Pancreas (tissue), 10 donors: ENCODE measurements at regions not wholly inside any gene's neighbourhood (a gene's known extent, or its start where the extent isn't known, plus 50 kb on each side); places are given as distances from the start of the nearest gene placed in this dataset.

ENCODE experiments used
- ATAC-seq, 4 donors: fragments of 200-7000 bp; cut with Tn5 transposase; one replicate each; pipeline versions ENCODE4 v1.8.0 to v1.9.1; 2020; ENCODE audit warnings: mild to moderate bottlenecking in 4 of 4, moderate library complexity in 4 of 4
- DNase-seq, 6 donors: peaks; one replicate each; pipeline ENCODE4 v3.0.0-alpha.2; 2020
- FAIRE-seq: peaks from 2 replicates; lab custom pipeline; 2012; peaks lifted over from hg19 to GRCh38; lab: Jason Lieb, UNC
- H3K27ac ChIP-seq, 4 donors: fragments of 200-600 bp; sonication (generic); 1 replicate in 3 of 4; 2 replicates in 1 of 4; pipeline versions ENCODE4 v1.5.0 to v1.8.0; 2020
- H3K27me3 ChIP-seq, 4 donors: fragments of 200-600 bp; one replicate each; pipeline ENCODE4 v1.8.0; 2021
- H3K36me3 ChIP-seq, 3 donors: fragments of 200-600 bp; sonication (generic) in 1 of 3; one replicate each; pipeline versions ENCODE4 v1.5.0 to v1.8.0; 2020 to 2021
- H3K4me1 ChIP-seq, 3 donors: fragments of 200-600 bp; one replicate each; pipeline ENCODE4 v1.8.0; 2021
- H3K4me3 ChIP-seq, 4 donors: fragments of 200-600 bp; sonication (generic) in 2 of 4; one replicate each; pipeline versions ENCODE4 v1.5.0 to v1.8.0; 2020 to 2021
- H3K9me3 ChIP-seq, 4 donors: fragments of 200-600 bp; one replicate each; pipeline ENCODE4 v1.8.0; 2021
- CTCF ChIP-seq, 4 donors: fragments of 200-600 bp; sonication (generic) in 3 of 4; IDR thresholded peaks; one replicate each; pipeline versions ENCODE4 v1.5.0 to v1.8.0; 2021; ENCODE audit warnings: antibody characterized with exemption in 4 of 4
- WGBS, 2 donors: extraction: QIAGEN DNeasy Blood & Tissue Kit; methylation state at CpG; one replicate each; pipeline ENCODE4 v1.1.7; 2013; 5-methylcytosine and 5-hydroxymethylcytosine counted together
- intact Hi-C, 3 donors: fragments of 100-400 bp; cut with DNase I; formaldehyde crosslinking; loops; one replicate each; pipeline versions ENCODE4 v1.11.1 to v1.14.2; 2022
- donor health status: healthy with polysubstance abuse.
- donor health status: DM: no; HTN: no; CAD: no; lungs with moderate emphysema.
- donor health status: DM: no; HTN: no; CAD: no.
- donor health status: control.
- donor health status: control.
- donor health status: Bipolar disorder and iron deficiency.
- donor health status: DM: yes; HTN: yes; CAD: no.
- donor health status: DM: no; HTN: no; CAD: no.
- donor health status: DM: no; HTN: no; CAD: no.
- donor health status: DM: yes; HTN: yes; CAD: no.

GRCh38 chr10:111871458-111871857, 312.1 kb downstream of the GPAM start:
- TF ChIP-seq CTCF (IDR thresholded peaks at IDR 0.05) = no peak
- peaks cover 0 to 3% (median 0%) of the 10 kb centered on the region in 4 donors for H3K27me3 ChIP-seq
- H3K27ac ChIP-seq = no peak overlapping the region
- DNase-seq = no peak
- ATAC-seq = no peak
- no peaks in the 10 kb centered on the region for H3K9me3 ChIP-seq
- intact Hi-C loops = no loop called here
- H3K4me3 ChIP-seq = no peak overlapping the region
- H3K36me3 ChIP-seq = no peaks in the 10 kb centered on the region
- no peak for FAIRE-seq
- H3K4me1 ChIP-seq = no peaks in the 10 kb centered on the region

GRCh38 chr10:111872591-111872990, 311.0 kb downstream of the GPAM start:
- no peak for TF ChIP-seq CTCF (IDR thresholded peaks at IDR 0.05)
- DNase-seq = no peak
- peaks cover 0 to 3% (median 0%) of the 10 kb centered on the region in 4 donors for H3K27me3 ChIP-seq
- no peak for FAIRE-seq
- intact Hi-C loops = no loop called here
- no peaks in the 10 kb centered on the region for H3K9me3 ChIP-seq
- H3K36me3 ChIP-seq = no peaks in the 10 kb centered on the region
- peak in 1 of 4 donors; percentile 43 for ATAC-seq
- no peak overlapping the region for H3K27ac ChIP-seq
- H3K4me3 ChIP-seq = no peak overlapping the region
- no peaks in the 10 kb centered on the region for H3K4me1 ChIP-seq
- 17 to 32% methylated on average over 3 of the region's 3 CpGs for WGBS, 2 donors

- H3K9me3 ChIP-seq = no peaks in the 10 kb centered on the region
- no peak overlapping the region for H3K27ac ChIP-seq
- ATAC-seq (no peak), DNase-seq (no peak), FAIRE-seq (no peak)
- H3K4me3 ChIP-seq = no peak overlapping the region
- WGBS, 2 donors = 67 to 69% methylated on average over 4 of the region's 4 CpGs
- TF ChIP-seq CTCF (IDR thresholded peaks at IDR 0.05) = no peak
- H3K36me3 ChIP-seq = no peaks in the 10 kb centered on the region
- H3K4me1 ChIP-seq = no peaks in the 10 kb centered on the region
- intact Hi-C loops = no loop called here
- H3K27me3 ChIP-seq = peaks cover 0 to 3% (median 0%) of the 10 kb centered on the region in 4 donors
Observed at GRCh38 chr10:111873041-111873440, 310.5 kb downstream of the GPAM start.

GRCh38 chr10:111873621-111874135, 309.9 kb downstream of the GPAM start:
- H3K27me3 ChIP-seq = peaks cover 0 to 3% (median 0%) of the 10 kb centered on the region in 4 donors
- H3K27ac ChIP-seq = no peak overlapping the region
- intact Hi-C loops = no loop called here
- H3K9me3 ChIP-seq = no peaks in the 10 kb centered on the region
- FAIRE-seq (no peak), DNase-seq (no peak), ATAC-seq (no peak)
- H3K36me3 ChIP-seq = no peaks in the 10 kb centered on the region
- no peak overlapping the region for H3K4me3 ChIP-seq
- TF ChIP-seq CTCF (IDR thresholded peaks at IDR 0.05) = no peak
- 42 to 52% methylated on average over 7 of the region's 7 CpGs for WGBS, 2 donors
- no peaks in the 10 kb centered on the region for H3K4me1 ChIP-seq

- no peaks in the 10 kb centered on the region for H3K36me3 ChIP-seq
- intact Hi-C loops = no loop called here
- no peaks in the 10 kb centered on the region for H3K9me3 ChIP-seq
- no peak for TF ChIP-seq CTCF (IDR thresholded peaks at IDR 0.05)
- H3K27ac ChIP-seq = no peak overlapping the region
- no peaks in the 10 kb centered on the region for H3K4me1 ChIP-seq
- DNase-seq = no peak
- 47 to 61% methylated on average over 3 of the region's 3 CpGs for WGBS, 2 donors
- peaks cover 0 to 3% (median 0%) of the 10 kb centered on the region in 4 donors for H3K27me3 ChIP-seq
- H3K4me3 ChIP-seq = no peak overlapping the region
- ATAC-seq = no peak
- no peak for FAIRE-seq
Observed at GRCh38 chr10:111874576-111874975, 309.0 kb downstream of the GPAM start.
